ENCODE measurements at regions not wholly inside any gene's neighbourhood (a gene's known extent, or its start where the extent isn't known, plus 50 kb on each side); places are given as distances from the start of the nearest gene placed in this dataset.
A peak's percentile ranks its signal among the peaks of the same experiment; 100 is the strongest.
"Not testable (repeated sequence)": the region's sequence is repeated elsewhere in the genome, so short reads cannot be mapped to it uniquely, and the experiment has no call there.

DNA sequence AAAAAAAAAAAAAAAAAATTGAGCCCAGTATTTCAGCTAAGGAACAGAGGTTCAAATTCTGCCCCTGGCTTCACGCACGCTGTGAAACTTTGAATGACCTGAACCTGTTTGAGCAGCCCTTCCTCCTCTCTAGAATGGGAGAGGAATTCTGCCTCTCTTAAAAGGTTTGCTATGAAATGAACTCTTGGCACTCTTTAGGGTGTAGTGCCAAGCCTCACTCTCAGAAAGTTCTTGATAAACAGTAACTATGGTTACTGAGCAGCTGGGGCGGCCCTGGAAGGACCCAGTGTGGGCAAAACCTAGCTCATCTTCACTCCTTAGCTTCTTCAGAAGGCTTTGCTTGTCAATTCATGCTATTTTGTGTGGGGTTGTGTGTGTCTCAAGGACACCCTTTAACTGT is 73.7 kb downstream of the GEMIN8 start:
- DNase-seq (ENCODE audit: extremely low spot score) = no peak
- Histone ChIP-seq H3K27ac (ENCODE audit: low read depth) (no peak overlapping the region), H3K4me3 (ENCODE audit: low read depth, low read length) (no peak overlapping the region), H3K4me1 (ENCODE audit: insufficient read depth) (no peaks in the 10 kb centered on the region), H3K36me3 (ENCODE audit: insufficient read depth) (no peaks in the 10 kb centered on the region)
- 78% methylated on average over 3 of the region's 3 CpGs for WGBS

DNA sequence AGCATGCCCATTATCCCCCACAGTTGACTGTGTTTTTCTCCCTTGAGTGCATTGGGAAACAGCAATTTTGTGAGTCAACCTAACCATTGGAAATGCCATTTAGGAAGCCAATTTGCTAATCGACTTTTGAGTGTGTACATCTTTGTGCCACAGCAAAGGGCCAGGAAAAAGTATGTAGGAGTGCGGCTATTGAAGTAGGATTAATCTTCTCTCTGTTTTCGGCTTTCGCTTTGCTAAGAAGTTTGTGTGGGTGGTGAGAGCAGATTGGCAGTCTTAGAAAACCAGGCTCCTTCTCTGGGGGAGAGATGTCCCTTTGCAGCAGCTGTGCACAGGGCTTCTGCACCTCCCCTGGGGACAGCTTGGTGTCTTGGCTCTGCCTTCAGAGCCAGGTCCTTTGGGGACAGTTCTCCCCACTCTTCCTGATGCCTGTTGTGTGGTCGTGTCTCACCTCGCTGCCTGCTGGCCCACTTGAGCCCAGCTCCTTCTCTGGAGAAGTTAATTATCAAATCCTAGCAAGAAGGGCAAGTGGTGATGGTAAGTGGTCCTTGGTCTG is 74.5 kb downstream of the GEMIN8 start:
- Histone ChIP-seq H3K4me3 (ENCODE audit: low read depth, low read length) (no peak overlapping the region), H3K36me3 (ENCODE audit: insufficient read depth) (no peaks in the 10 kb centered on the region)
- 87% methylated on average over 6 of the region's 6 CpGs for WGBS

GRCh38 chrX:13952581-13952980 is 77.1 kb downstream of the GEMIN8 start:
- 82% methylated on average over 5 of the region's 5 CpGs for WGBS
- H3K27ac ChIP-seq (ENCODE audit: low read depth) = no peak overlapping the region
- no peak for DNase-seq (ENCODE audit: extremely low spot score)
- H3K36me3 ChIP-seq (ENCODE audit: insufficient read depth) = no peaks in the 10 kb centered on the region
- H3K4me1 ChIP-seq (ENCODE audit: insufficient read depth) = no peaks in the 10 kb centered on the region
- H3K4me3 ChIP-seq (ENCODE audit: low read depth, low read length) = no peak overlapping the region

More for the DNA sequence above, 74.5 kb downstream of the GEMIN8 start:
- Histone ChIP-seq H3K4me1 (ENCODE audit: insufficient read depth) (no peaks in the 10 kb centered on the region), H3K27ac (ENCODE audit: low read depth) (no peak overlapping the region)
- no peak for DNase-seq (ENCODE audit: extremely low spot score)

DNA sequence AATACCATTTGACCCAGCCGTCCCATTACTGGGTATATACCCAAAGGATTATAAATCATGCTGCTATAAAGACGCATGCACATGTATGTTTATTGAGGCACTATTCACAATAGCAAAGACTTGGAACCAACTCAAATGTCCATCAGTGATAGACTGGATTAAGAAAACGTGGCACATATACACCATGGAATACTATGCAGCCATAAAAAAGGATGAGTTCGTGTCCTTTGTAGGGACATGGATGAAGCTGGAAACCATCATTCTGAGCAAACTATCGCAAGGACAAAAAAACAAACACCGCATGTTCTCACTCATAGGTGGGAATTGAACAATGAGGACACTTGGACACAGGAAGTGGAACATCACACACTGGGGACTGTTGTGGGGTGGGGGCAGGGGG is 83.5 kb downstream of the GEMIN8 start:
- not testable (repeated sequence) for H3K4me3 ChIP-seq (ENCODE audit: low read depth, low read length); DNase-seq (ENCODE audit: extremely low spot score); H3K36me3 ChIP-seq (ENCODE audit: insufficient read depth); H3K27ac ChIP-seq (ENCODE audit: low read depth); H3K4me1 ChIP-seq (ENCODE audit: insufficient read depth)
- WGBS = 85% methylated on average over 6 of the region's 6 CpGs

GRCh38 chrX:13945787-13946186 is 83.9 kb downstream of the GEMIN8 start:
- H3K4me3 ChIP-seq (ENCODE audit: low read depth, low read length); H3K36me3 ChIP-seq (ENCODE audit: insufficient read depth); H3K4me1 ChIP-seq (ENCODE audit: insufficient read depth); DNase-seq (ENCODE audit: extremely low spot score); H3K27ac ChIP-seq (ENCODE audit: low read depth): not testable (repeated sequence)
- WGBS = 100% methylated on average over 1 of the region's 3 CpGs

DNA sequence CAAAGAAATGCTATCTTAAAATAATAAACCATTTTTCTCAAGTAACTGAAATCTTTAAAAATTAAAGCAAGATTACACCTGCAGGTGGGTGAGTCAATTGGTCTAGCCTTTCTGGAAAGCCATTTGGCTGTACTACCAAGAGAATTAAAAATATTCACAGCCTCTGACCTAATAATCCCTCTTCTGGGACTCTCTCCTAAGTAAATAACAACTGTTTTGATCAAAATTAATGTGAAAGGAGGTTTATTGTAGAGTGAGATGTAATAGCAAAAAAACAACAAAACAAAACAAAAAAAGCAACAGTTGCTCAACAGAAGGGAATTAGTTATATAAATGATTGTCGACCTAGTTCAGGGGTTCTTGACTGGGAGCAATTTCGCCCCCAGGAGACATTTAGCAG is 89.0 kb downstream of the GEMIN8 start:
- H3K27ac ChIP-seq (ENCODE audit: low read depth) = no peak overlapping the region
- DNase-seq (ENCODE audit: extremely low spot score) = no peak
- no peaks in the 10 kb centered on the region for H3K4me1 ChIP-seq (ENCODE audit: insufficient read depth)
- H3K4me3 ChIP-seq (ENCODE audit: low read depth, low read length) = no peak overlapping the region
- 72% methylated on average over 2 of the region's 2 CpGs for whole genome bisulfite sequencing
- no peaks in the 10 kb centered on the region for H3K36me3 ChIP-seq (ENCODE audit: insufficient read depth)

DNA sequence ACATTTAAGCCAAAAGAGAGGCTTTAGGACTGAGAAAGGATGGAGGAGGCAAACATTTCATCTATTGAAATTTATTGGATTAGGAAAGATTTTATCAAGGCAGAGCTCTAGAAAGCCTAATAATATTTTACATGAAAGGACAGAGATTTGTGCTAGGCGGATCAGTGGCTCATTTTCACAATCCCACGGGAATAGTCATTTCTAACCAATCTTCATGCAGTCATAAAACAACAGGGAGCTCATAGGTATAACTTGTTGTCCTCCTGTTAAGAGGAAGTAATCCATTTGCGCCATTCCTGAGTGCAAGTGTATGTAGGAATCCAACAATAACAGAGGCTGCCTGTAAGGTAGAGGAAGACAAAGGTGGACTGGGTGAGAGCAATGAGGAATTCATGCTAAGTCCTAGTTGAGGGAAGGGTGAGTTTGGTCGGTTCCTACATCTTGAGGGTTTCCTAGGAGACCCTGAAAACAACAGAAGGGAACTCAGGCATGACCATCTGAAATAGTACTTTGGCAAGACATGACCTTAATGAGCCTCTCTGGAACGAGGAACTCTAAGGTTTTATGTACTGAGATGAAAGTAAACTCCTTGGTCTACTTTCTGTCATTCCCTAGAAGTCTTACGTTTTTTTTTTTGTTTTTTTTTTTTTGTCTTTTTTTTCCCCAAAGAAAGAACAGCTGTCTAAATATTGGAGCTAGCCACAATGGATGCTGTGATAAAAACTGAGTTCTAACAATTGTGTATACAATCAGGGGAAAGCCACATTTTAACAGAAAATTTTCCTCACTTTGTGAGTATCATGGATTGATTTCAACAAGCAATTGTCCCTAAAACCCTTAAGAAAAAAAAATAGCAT is 89.7 kb downstream of the GEMIN8 start:
- DNase-seq (ENCODE audit: extremely low spot score) = no peak
- Histone ChIP-seq H3K27ac (ENCODE audit: low read depth) (no peak overlapping the region), H3K4me1 (ENCODE audit: insufficient read depth) (no peaks in the 10 kb centered on the region), H3K36me3 (ENCODE audit: insufficient read depth) (no peaks in the 10 kb centered on the region), H3K4me3 (ENCODE audit: low read depth, low read length) (no peak overlapping the region)
- WGBS = 35% methylated on average over 6 of the region's 6 CpGs

- H3K4me1 ChIP-seq (ENCODE audit: insufficient read depth) = no peaks in the 10 kb centered on the region
- no peak for DNase-seq (ENCODE audit: extremely low spot score)
- peak overlapping the region; percentile 73 for H3K4me3 ChIP-seq (ENCODE audit: low read depth, low read length)
- 20% methylated on average over 29 of the region's 29 CpGs for WGBS
- H3K27ac ChIP-seq (ENCODE audit: low read depth) = no peak overlapping the region
- no peaks in the 10 kb centered on the region for H3K36me3 ChIP-seq (ENCODE audit: insufficient read depth)
Measured at GRCh38 chrX:13938829-13939530, 90.7 kb downstream of the GEMIN8 start.

GRCh38 chrX:13938051-13938828 is 91.5 kb downstream of the GEMIN8 start:
- H3K4me3 ChIP-seq (ENCODE audit: low read depth, low read length) = peak overlapping the region; percentile 73
- H3K36me3 ChIP-seq (ENCODE audit: insufficient read depth) = no peaks in the 10 kb centered on the region
- DNase-seq (ENCODE audit: extremely low spot score) = no peak
- no peak overlapping the region for H3K27ac ChIP-seq (ENCODE audit: low read depth)
- H3K4me1 ChIP-seq (ENCODE audit: insufficient read depth) = no peaks in the 10 kb centered on the region
- under 1% methylated on average over 89 of the region's 91 CpGs for WGBS

DNA sequence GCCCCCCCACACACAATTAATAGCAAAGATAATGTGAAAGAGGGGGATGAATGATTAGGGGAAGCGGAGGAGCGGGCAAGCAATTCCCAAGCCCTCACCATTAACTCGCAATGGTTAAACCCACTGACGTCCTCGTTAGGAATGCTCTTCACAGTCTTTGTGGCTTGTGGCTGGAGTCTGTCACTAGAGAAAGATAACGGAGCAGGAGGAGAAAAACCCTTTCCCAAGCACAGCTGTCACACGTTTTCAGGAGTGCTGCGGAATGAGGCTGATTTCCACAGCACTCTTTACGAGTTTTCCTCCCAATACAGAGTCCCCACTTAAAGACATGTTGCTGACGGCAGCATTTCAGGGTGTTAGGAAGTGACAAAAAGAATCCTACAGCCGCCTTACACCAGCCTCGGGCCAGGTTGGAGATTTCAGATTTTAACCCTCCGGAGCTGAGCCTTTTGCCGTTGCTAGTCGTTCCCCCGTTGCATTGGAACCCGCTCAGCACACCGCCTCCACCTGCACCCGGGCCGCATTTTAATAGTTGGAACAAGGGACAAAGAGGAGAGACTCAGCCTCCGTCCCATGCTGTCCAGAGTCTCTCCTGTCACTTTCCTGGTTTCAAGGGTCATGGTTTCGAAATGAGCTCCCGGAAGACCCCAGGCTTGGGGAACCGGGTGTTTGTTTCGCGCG is 92.2 kb downstream of the GEMIN8 start:
- H3K36me3 ChIP-seq (ENCODE audit: insufficient read depth) = no peaks in the 10 kb centered on the region
- H3K4me1 ChIP-seq (ENCODE audit: insufficient read depth) = no peaks in the 10 kb centered on the region
- H3K4me3 ChIP-seq (ENCODE audit: low read depth, low read length) = peak overlapping the region; percentile 73
- WGBS = 11% methylated on average over 27 of the region's 27 CpGs
- no peak for DNase-seq (ENCODE audit: extremely low spot score)
- no peak overlapping the region for H3K27ac ChIP-seq (ENCODE audit: low read depth)

GRCh38 chrX:13936521-13937225 is 93.0 kb downstream of the GEMIN8 start:
- 80% methylated on average over 9 of the region's 9 CpGs for WGBS
- H3K4me3 ChIP-seq (ENCODE audit: low read depth, low read length) = no peak overlapping the region
- no peaks in the 10 kb centered on the region for H3K36me3 ChIP-seq (ENCODE audit: insufficient read depth)
- H3K4me1 ChIP-seq (ENCODE audit: insufficient read depth) = no peaks in the 10 kb centered on the region
- H3K27ac ChIP-seq (ENCODE audit: low read depth) = no peak overlapping the region
- DNase-seq (ENCODE audit: extremely low spot score) = no peak

DNA sequence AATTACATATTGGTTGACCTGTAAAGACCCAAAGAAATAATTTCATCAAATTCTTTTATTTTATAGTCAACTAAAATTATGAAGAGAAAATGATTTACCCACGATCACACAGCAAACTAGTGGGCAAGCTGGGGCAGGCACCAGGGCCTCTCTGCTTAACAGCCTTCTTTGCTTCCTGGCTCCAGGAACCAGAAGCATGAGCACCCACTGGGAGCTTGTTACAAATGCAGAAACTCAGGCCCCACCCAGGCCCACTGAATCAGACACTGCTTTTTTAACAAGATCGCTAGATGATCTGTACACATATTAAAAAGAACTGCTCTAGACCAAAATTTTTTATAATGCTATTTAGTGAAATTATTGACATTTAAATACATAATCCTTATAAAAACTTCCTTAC is 95.0 kb downstream of the GEMIN8 start:
- 88% methylated on average over 2 of the region's 2 CpGs for WGBS
- H3K27ac ChIP-seq (ENCODE audit: low read depth) = no peak overlapping the region
- no peaks in the 10 kb centered on the region for H3K4me1 ChIP-seq (ENCODE audit: insufficient read depth)
- H3K4me3 ChIP-seq (ENCODE audit: low read depth, low read length) = no peak overlapping the region
- no peak for DNase-seq (ENCODE audit: extremely low spot score)
- H3K36me3 ChIP-seq (ENCODE audit: insufficient read depth) = no peaks in the 10 kb centered on the region

All from urinary bladder (tissue), 3 donors.